Mesenchymal stem cell (in vitro differentiated cells and primary cell): ENCODE measurements at regions not wholly inside any gene's neighbourhood (a gene's known extent, or its start where the extent isn't known, plus 50 kb on each side); places are given as distances from the start of the nearest gene placed in this dataset.
A peak's percentile ranks its signal among the peaks of the same experiment; 100 is the strongest.

Experiments
- DNase-seq: peaks from one replicate; pipeline ENCODE4 v3.0.0-alpha.2; 2013
- H2AFZ ChIP-seq: one replicate; pipeline ENCODE4 v1.6.1; 2013; ENCODE audit warnings: low read depth, mild to moderate bottlenecking, control low read depth, inconsistent platforms, low read length, moderate library complexity
- H2AK5ac ChIP-seq: 2 replicates; pipeline ENCODE4 v1.6.1; 2013; ENCODE audit warnings: low read length, moderate library complexity, mild to moderate bottlenecking, inconsistent platforms; ENCODE audit not compliant: severe bottlenecking
- H2BK120ac ChIP-seq: one replicate; pipeline ENCODE4 v1.6.1; 2013; ENCODE audit warnings: low read depth, mild to moderate bottlenecking, inconsistent platforms, low read length, moderate library complexity
- H2BK12ac ChIP-seq, 2 experiments: one replicate each; pipeline ENCODE4 v1.6.1; 2013; ENCODE audit warnings: inconsistent platforms in 2 of 2, low read length in 2 of 2, mild to moderate bottlenecking in 2 of 2, moderate library complexity in 2 of 2, control low read depth in 1 of 2
- H2BK15ac ChIP-seq: one replicate; pipeline ENCODE4 v1.6.1; 2013; ENCODE audit warnings: mild to moderate bottlenecking, low read depth, inconsistent platforms; ENCODE audit not compliant: poor library complexity, severe bottlenecking
- H2BK5ac ChIP-seq: 2 replicates; pipeline ENCODE4 v1.6.1; 2013; ENCODE audit warnings: low read depth, mild to moderate bottlenecking, low read length, control low read depth, inconsistent platforms; ENCODE audit not compliant: poor library complexity, severe bottlenecking
- H3K14ac ChIP-seq, 2 experiments: one replicate each; pipeline ENCODE4 v1.6.1; 2013; ENCODE audit warnings: inconsistent platforms in 2 of 2, low read length in 2 of 2, control low read depth in 1 of 2, mild to moderate bottlenecking in 1 of 2, moderate library complexity in 1 of 2
- H3K18ac ChIP-seq, 2 experiments: one replicate each; pipeline ENCODE4 v1.6.1; 2013; ENCODE audit warnings: inconsistent platforms in 2 of 2, low read length in 2 of 2, control low read depth in 1 of 2, low read depth in 1 of 2, mild to moderate bottlenecking in 1 of 2
- H3K23ac ChIP-seq, 2 experiments: one replicate each; pipeline ENCODE4 v1.6.1; 2013; ENCODE audit warnings: inconsistent platforms in 2 of 2, low read length in 2 of 2, mild to moderate bottlenecking in 2 of 2, moderate library complexity in 2 of 2, control low read depth in 1 of 2
- H3K27ac ChIP-seq: 2 replicates; pipeline ENCODE4 v1.5.1; 2013; ENCODE audit warnings: mild to moderate bottlenecking, moderate library complexity, low read length, control low read depth, inconsistent platforms; ENCODE audit not compliant: poor library complexity, severe bottlenecking
- H3K27me3 ChIP-seq, 2 experiments: 2 replicates each; pipeline versions ENCODE4 v1.6.1 to v1.7.0; 2013; ENCODE audit warnings: low read length in 2 of 2, mild to moderate bottlenecking in 2 of 2, moderate library complexity in 2 of 2, control low read depth in 1 of 2, inconsistent platforms in 1 of 2; ENCODE audit not compliant: control insufficient read depth in 1 of 2, insufficient read depth in 1 of 2
- H3K36me3 ChIP-seq, 2 experiments: 2 replicates each; pipeline versions ENCODE4 v1.6.1 to v1.7.0; 2013; ENCODE audit warnings: low read length in 2 of 2, control low read depth in 1 of 2, inconsistent platforms in 1 of 2, low read depth in 1 of 2, mild to moderate bottlenecking in 1 of 2; ENCODE audit not compliant: insufficient read depth in 2 of 2, control insufficient read depth in 1 of 2
- H3K4ac ChIP-seq, 2 experiments: one replicate each; pipeline ENCODE4 v1.6.1; 2013; ENCODE audit warnings: inconsistent platforms in 2 of 2, low read length in 2 of 2, mild to moderate bottlenecking in 2 of 2, moderate library complexity in 2 of 2, control low read depth in 1 of 2, low read depth in 1 of 2
- H3K4me1 ChIP-seq: 2 replicates; pipeline ENCODE4 v1.6.1; 2013; ENCODE audit warnings: low read depth, low read length, control low read depth; ENCODE audit not compliant: control insufficient read depth, insufficient read depth
- H3K4me2 ChIP-seq: 2 replicates; pipeline ENCODE4 v1.6.1; 2013; ENCODE audit warnings: low read length, mild to moderate bottlenecking, inconsistent platforms; ENCODE audit not compliant: poor library complexity, severe bottlenecking
- H3K4me3 ChIP-seq, 2 experiments: 2 replicates each; pipeline versions ENCODE4 v1.5.1 to v1.7.0; 2013; ENCODE audit warnings: low read length in 2 of 2, mild to moderate bottlenecking in 2 of 2, control low read depth in 1 of 2, low read depth in 1 of 2; ENCODE audit not compliant: insufficient read depth in 1 of 2
- H3K79me1 ChIP-seq: replicated peaks from 2 replicates; pipeline ENCODE4 v1.6.1; 2013; ENCODE audit warnings: mild to moderate bottlenecking, control low read depth, low read length, inconsistent platforms; ENCODE audit not compliant: poor library complexity, severe bottlenecking
- H3K9ac ChIP-seq: 2 replicates; pipeline ENCODE4 v1.7.0; 2013; ENCODE audit warnings: mild to moderate bottlenecking, low read length, moderate library complexity
- H3K9me3 ChIP-seq: 2 replicates; pipeline ENCODE4 v1.7.0; 2013; ENCODE audit warnings: mild to moderate bottlenecking, low read length; ENCODE audit not compliant: control insufficient read depth
- H4K8ac ChIP-seq: one replicate; pipeline ENCODE4 v1.6.1; 2013; ENCODE audit warnings: inconsistent platforms, mild to moderate bottlenecking, low read length, moderate library complexity
- H4K91ac ChIP-seq: one replicate; pipeline ENCODE4 v1.6.1; 2013; ENCODE audit warnings: mild to moderate bottlenecking, low read length, inconsistent platforms
- WGBS: methylation state at CpG from one replicate; pipeline ENCODE4 v1.1.7; 2013; ENCODE audit warnings: mixed read lengths; 5-methylcytosine and 5-hydroxymethylcytosine counted together

DNA sequence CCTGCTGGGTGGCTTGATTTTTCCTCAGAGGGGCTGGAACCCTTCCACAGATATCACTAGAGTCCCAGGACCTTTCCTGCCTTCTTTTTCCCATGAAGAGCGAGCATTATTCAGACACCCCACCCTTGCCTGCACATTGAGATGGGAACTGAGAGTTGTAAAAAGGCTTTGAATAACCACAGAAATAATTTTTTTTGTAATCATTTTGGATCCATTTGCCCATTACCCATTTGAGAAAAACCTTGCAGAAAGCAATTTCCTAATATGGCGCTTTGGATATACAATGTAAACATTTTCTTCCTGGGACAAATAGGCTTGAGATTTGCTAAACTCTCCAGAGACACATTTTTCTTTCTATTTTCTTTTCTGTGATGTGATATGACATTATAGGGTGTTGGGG, 250.6 kb downstream of the MSRB3 start:
- no peak overlapping the region for H3K4ac ChIP-seq
- peak overlapping the region in 1 of 2 experiments; percentile 19 for H3K18ac ChIP-seq
- H3K9me3 ChIP-seq, result no peaks in the 10 kb centered on the region
- no peaks in the 10 kb centered on the region for H3K27me3 ChIP-seq
- no peak overlapping the region for H2AK5ac ChIP-seq
- no peak overlapping the region for H4K8ac ChIP-seq
- H2AFZ ChIP-seq, result no peak overlapping the region
- no peak for DNase-seq
- H3K23ac ChIP-seq, result no peak overlapping the region
- no peaks in the 10 kb centered on the region for H3K36me3 ChIP-seq
- no peaks in the 10 kb centered on the region for H3K79me1 ChIP-seq
- H4K91ac ChIP-seq, result no peak overlapping the region
- H2BK5ac ChIP-seq, result no peak overlapping the region
- H3K4me1 ChIP-seq, result peaks cover 14% of the 10 kb centered on the region
- peak overlapping the region in 1 of 2 experiments; percentile 56 for H2BK12ac ChIP-seq
- H2BK120ac ChIP-seq, result no peak overlapping the region
- H3K9ac ChIP-seq, result no peak overlapping the region
- no peak overlapping the region for H3K4me2 ChIP-seq
- no peak overlapping the region for H2BK15ac ChIP-seq
- H3K4me3 ChIP-seq, result no peak overlapping the region
- H3K14ac ChIP-seq, result no peak overlapping the region
- no peak overlapping the region for H3K27ac ChIP-seq
- no CpG with 5 or more reads among the region's 2 CpGs for WGBS

DNA sequence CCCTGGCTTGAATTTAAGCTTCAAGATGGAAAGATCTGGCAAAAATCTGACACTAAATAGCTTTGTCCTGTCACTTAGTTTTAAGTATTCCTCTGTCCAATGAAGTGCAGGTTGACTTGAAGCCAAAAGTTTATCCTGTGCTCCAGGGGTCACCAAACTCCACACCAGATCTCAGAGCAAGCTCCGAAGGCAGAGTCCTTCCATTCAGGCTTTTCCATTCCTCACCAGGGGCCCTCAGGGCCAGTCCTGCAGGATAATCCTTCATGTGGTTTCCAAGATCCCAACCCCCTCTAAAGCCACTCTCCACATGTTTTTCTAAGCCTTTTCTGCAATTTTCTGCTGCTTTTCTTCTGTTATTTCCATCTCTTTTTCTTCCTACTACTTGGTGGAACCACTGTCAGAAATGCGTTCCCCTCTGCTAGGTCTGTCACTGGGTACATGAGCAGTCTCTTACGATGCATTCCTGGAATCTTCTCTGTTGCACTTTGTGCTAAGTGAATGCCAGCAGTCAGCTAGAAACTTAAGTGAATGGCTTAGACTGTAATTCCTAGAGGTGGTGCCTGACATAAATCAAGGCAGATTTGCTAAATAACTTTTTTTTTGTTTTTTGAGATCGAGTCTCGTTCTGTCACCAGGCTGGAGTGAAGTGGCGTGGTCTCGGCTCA, 251.4 kb downstream of the MSRB3 start:
- no peak overlapping the region for H2BK5ac ChIP-seq
- no peak overlapping the region for H3K9ac ChIP-seq
- H4K91ac ChIP-seq, result no peak overlapping the region
- H3K27ac ChIP-seq, result no peak overlapping the region
- peak; percentile 23 for DNase-seq
- H4K8ac ChIP-seq, result peak overlapping the region; percentile 4
- no peak overlapping the region for H3K4me3 ChIP-seq
- H3K36me3 ChIP-seq, result no peaks in the 10 kb centered on the region
- H2BK120ac ChIP-seq, result peak overlapping the region; percentile 40
- no peaks in the 10 kb centered on the region for H3K9me3 ChIP-seq
- H3K18ac ChIP-seq, result peak overlapping the region in 1 of 2 experiments; percentile 82
- WGBS, result 83% methylated on average over 7 of the region's 7 CpGs
- H3K4ac ChIP-seq, result peak overlapping the region; percentile 17 to 58
- no peaks in the 10 kb centered on the region for H3K79me1 ChIP-seq
- peaks cover 16% of the 10 kb centered on the region for H3K4me1 ChIP-seq
- H2BK15ac ChIP-seq, result peak overlapping the region; percentile 40
- H2BK12ac ChIP-seq, result peak overlapping the region; percentile 67 to 92
- no peak overlapping the region for H2AFZ ChIP-seq
- peak overlapping the region; percentile 53 for H2AK5ac ChIP-seq
- H3K4me2 ChIP-seq, result no peak overlapping the region
- H3K23ac ChIP-seq, result no peak overlapping the region
- no peak overlapping the region for H3K14ac ChIP-seq
- H3K27me3 ChIP-seq, result no peaks in the 10 kb centered on the region

DNA sequence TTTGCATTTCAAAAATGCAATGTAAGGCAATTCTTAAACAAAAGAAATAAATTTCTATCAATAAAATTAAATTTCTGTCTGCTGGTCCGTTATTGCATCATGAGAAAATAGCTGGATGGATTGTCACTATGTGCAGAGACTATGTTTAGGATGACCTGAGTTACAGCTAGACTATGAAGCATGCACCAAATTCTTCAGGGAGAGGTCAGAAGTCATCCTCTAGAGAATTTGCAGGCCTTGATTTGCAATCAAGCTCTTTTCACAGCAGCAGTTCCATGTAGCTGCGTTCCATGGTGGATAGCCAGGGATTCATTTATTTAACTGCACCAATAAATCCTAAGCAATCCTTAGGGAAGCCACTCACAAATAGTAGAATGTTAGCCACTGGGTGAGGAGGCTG, 253.7 kb downstream of the MSRB3 start:
- H2AFZ ChIP-seq, result no peak overlapping the region
- peak overlapping the region; percentile 98 for H4K8ac ChIP-seq
- peak overlapping the region; percentile 99 for H4K91ac ChIP-seq
- H3K18ac ChIP-seq, result peak overlapping the region; percentile 97 to 100
- no peak overlapping the region for H3K4me2 ChIP-seq
- H3K23ac ChIP-seq, result no peak overlapping the region
- H3K4me3 ChIP-seq, result no peak overlapping the region
- peak overlapping the region; percentile 86 to 96 for H2BK12ac ChIP-seq
- peak overlapping the region; percentile 89 for H2BK5ac ChIP-seq
- peak overlapping the region; percentile 96 for H2BK120ac ChIP-seq
- peak; percentile 83 for DNase-seq
- peaks cover 22% of the 10 kb centered on the region for H3K4me1 ChIP-seq
- no peak overlapping the region for H3K14ac ChIP-seq
- H3K9me3 ChIP-seq, result no peaks in the 10 kb centered on the region
- no peaks in the 10 kb centered on the region for H3K36me3 ChIP-seq
- peak overlapping the region; percentile 93 to 96 for H3K4ac ChIP-seq
- H3K27ac ChIP-seq, result peak overlapping the region; percentile 97
- H3K79me1 ChIP-seq, result no peaks in the 10 kb centered on the region
- 40% methylated on average over 1 of the region's 2 CpGs for WGBS
- H3K9ac ChIP-seq, result peak overlapping the region; percentile 59
- no peak overlapping the region for H2BK15ac ChIP-seq
- no peaks in the 10 kb centered on the region for H3K27me3 ChIP-seq
- peak overlapping the region; percentile 99 for H2AK5ac ChIP-seq

DNA sequence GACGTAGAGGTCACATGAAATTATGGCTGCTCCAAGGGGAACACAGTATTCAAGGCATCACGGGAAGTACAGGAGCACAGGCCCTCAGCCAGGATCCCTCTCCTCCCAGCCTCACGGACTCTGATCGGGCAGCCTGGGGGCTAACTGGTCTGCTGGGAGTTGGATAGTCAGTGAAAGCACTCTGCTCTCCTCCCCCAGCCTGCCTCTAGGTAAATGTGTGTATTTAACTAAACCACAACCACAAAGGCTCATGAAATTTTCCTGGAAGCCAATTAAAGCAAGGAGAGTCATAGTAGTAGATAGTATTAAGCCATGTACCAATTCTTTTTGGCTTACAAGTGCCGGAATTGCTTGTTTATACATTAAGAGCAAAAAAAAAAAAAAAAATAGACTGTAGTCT, 254.3 kb downstream of the MSRB3 start:
- Histone ChIP-seq H2BK120ac (peak overlapping the region; percentile 96), H3K27ac (peak overlapping the region; percentile 97), H3K4me2 (no peak overlapping the region), H3K9ac (peak overlapping the region; percentile 59), H3K27me3 (no peaks in the 10 kb centered on the region), H3K4me3 (no peak overlapping the region), H3K36me3 (no peaks in the 10 kb centered on the region), H4K91ac (peak overlapping the region; percentile 99), H4K8ac (peak overlapping the region; percentile 98), H3K9me3 (peaks cover 3% of the 10 kb centered on the region), H2BK5ac (peak overlapping the region; percentile 89), H3K23ac (no peak overlapping the region), H3K14ac (peak overlapping the region in 1 of 2 experiments; percentile 18), H3K4ac (peak overlapping the region; percentile 93 to 96), H2BK15ac (no peak overlapping the region), H3K4me1 (peaks cover 22% of the 10 kb centered on the region), H3K79me1 (no peaks in the 10 kb centered on the region), H2AK5ac (peak overlapping the region; percentile 99), H2BK12ac (peak overlapping the region; percentile 86 to 96), H3K18ac (peak overlapping the region; percentile 97 to 100), H2AFZ (no peak overlapping the region)
- DNase-seq, result peak; percentile 91
- 40% methylated on average over 1 of the region's 5 CpGs for WGBS
